Smooth muscle cell (in vitro differentiated cells): ENCODE measurements at regions not wholly inside any gene's neighbourhood (a gene's known extent, or its start where the extent isn't known, plus 50 kb on each side); places are given as distances from the start of the nearest gene placed in this dataset.

ENCODE experiments used
- DNase-seq: peaks from one replicate; lab custom pipeline; 2025; ENCODE audit not compliant: unreplicated experiment; lab: John Stamatoyannopoulos, UW
- H2AFZ ChIP-seq: fragments of 200-600 bp; sonication (generic); 2 replicates; pipeline ENCODE4 v1.6.0; 2016; ENCODE audit warnings: antibody characterized with exemption, low read depth, mild to moderate bottlenecking
- H3F3A ChIP-seq: fragments of 200-600 bp; sonication (generic); 2 replicates; pipeline ENCODE4 v1.6.0; 2017; ENCODE audit warnings: antibody characterized with exemption, low read depth
- H3K27ac ChIP-seq: fragments of 200-600 bp; sonication (generic); 2 replicates; pipeline ENCODE4 v1.5.1; 2016; ENCODE audit warnings: low read depth, mild to moderate bottlenecking
- H3K27me3 ChIP-seq: fragments of 200-600 bp; sonication (generic); 2 replicates; pipeline ENCODE4 v1.6.1; 2016; ENCODE audit warnings: low read depth, mild to moderate bottlenecking
- H3K36me3 ChIP-seq: fragments of 200-600 bp; sonication (generic); 2 replicates; pipeline ENCODE4 v1.5.1; 2016; ENCODE audit warnings: low read depth
- H3K4me1 ChIP-seq: fragments of 200-600 bp; sonication (generic); 2 replicates; pipeline ENCODE4 v1.5.1; 2016; ENCODE audit warnings: low read depth
- H3K4me2 ChIP-seq: fragments of 200-600 bp; sonication (generic); 2 replicates; pipeline ENCODE4 v1.6.0; 2016; ENCODE audit warnings: mild to moderate bottlenecking
- H3K4me3 ChIP-seq: fragments of 200-600 bp; sonication (generic); 2 replicates; pipeline ENCODE4 v1.5.1; 2016; ENCODE audit warnings: mild to moderate bottlenecking
- H3K79me2 ChIP-seq: fragments of 200-600 bp; sonication (generic); 2 replicates; pipeline ENCODE4 v1.6.0; 2016; ENCODE audit warnings: low read depth, mild to moderate bottlenecking
- H3K9ac ChIP-seq: fragments of 200-600 bp; sonication (generic); 2 replicates; pipeline ENCODE4 v1.6.0; 2016; ENCODE audit warnings: low read depth
- H3K9me3 ChIP-seq: fragments of 200-600 bp; sonication (generic); replicated peaks from 2 replicates; pipeline ENCODE4 v1.5.1; 2016; ENCODE audit warnings: low read depth
- H4K20me1 ChIP-seq: fragments of 200-600 bp; sonication (generic); 2 replicates; pipeline ENCODE4 v1.6.0; 2016; ENCODE audit warnings: low read depth
- WGBS: methylation state at CpG from one replicate; pipeline ENCODE4 v1.1.7; 2016; ENCODE audit warnings: low lambda C conversion rate; 5-methylcytosine and 5-hydroxymethylcytosine counted together
- TF ChIP-seq, protein P1 (sequence below): fragments of 200-600 bp; sonication (generic); IDR thresholded peaks from 2 replicates; pipeline ENCODE4 v1.5.1; 2017; ENCODE audit warnings: borderline replicate concordance, mild to moderate bottlenecking, antibody characterized with exemption; ENCODE audit not compliant: insufficient read depth, poor library complexity, severe bottlenecking

GRCh38 chr2:84280873-84281272 lies 178.2 kb downstream of the SUCLG1 start:
- 5% methylated on average over 1 of the region's 1 CpG for WGBS

GRCh38 chr2:84278386-84278785 lies 180.7 kb downstream of the SUCLG1 start:
- Histone ChIP-seq H3K9me3 (no peaks in the 10 kb centered on the region), H3F3A (no peaks in the 10 kb centered on the region), H3K36me3 (no peaks in the 10 kb centered on the region), H3K4me3 (no peak overlapping the region), H3K4me2 (no peak overlapping the region), H3K27me3 (no peaks in the 10 kb centered on the region), H3K79me2 (no peaks in the 10 kb centered on the region), H3K9ac (no peak overlapping the region), H2AFZ (no peak overlapping the region), H4K20me1 (no peaks in the 10 kb centered on the region), H3K27ac (no peak overlapping the region), H3K4me1 (no peaks in the 10 kb centered on the region)
- TF ChIP-seq, protein P1, sequence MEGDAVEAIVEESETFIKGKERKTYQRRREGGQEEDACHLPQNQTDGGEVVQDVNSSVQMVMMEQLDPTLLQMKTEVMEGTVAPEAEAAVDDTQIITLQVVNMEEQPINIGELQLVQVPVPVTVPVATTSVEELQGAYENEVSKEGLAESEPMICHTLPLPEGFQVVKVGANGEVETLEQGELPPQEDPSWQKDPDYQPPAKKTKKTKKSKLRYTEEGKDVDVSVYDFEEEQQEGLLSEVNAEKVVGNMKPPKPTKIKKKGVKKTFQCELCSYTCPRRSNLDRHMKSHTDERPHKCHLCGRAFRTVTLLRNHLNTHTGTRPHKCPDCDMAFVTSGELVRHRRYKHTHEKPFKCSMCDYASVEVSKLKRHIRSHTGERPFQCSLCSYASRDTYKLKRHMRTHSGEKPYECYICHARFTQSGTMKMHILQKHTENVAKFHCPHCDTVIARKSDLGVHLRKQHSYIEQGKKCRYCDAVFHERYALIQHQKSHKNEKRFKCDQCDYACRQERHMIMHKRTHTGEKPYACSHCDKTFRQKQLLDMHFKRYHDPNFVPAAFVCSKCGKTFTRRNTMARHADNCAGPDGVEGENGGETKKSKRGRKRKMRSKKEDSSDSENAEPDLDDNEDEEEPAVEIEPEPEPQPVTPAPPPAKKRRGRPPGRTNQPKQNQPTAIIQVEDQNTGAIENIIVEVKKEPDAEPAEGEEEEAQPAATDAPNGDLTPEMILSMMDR, result no peak
- no peak for DNase-seq
- WGBS, result 40% methylated on average over 2 of the region's 2 CpGs

More at GRCh38 chr2:84280873-84281272, 178.2 kb downstream of the SUCLG1 start:
- Histone ChIP-seq H3K4me3 (no peak overlapping the region), H3K36me3 (no peaks in the 10 kb centered on the region), H3K9ac (no peak overlapping the region), H3K27me3 (no peaks in the 10 kb centered on the region), H3K4me2 (no peak overlapping the region), H2AFZ (no peak overlapping the region), H3K27ac (no peak overlapping the region), H3K4me1 (no peaks in the 10 kb centered on the region), H4K20me1 (no peaks in the 10 kb centered on the region), H3K9me3 (no peaks in the 10 kb centered on the region), H3F3A (no peaks in the 10 kb centered on the region), H3K79me2 (no peaks in the 10 kb centered on the region)
- TF ChIP-seq, protein P1, result no peak
- DNase-seq, result no peak

- Histone ChIP-seq H3K4me3 (no peak overlapping the region), H3K9ac (no peak overlapping the region), H3F3A (no peaks in the 10 kb centered on the region), H3K4me1 (no peaks in the 10 kb centered on the region), H3K9me3 (no peaks in the 10 kb centered on the region), H3K27me3 (no peaks in the 10 kb centered on the region), H3K27ac (no peak overlapping the region), H3K4me2 (no peak overlapping the region), H4K20me1 (no peaks in the 10 kb centered on the region), H2AFZ (no peak overlapping the region), H3K79me2 (no peaks in the 10 kb centered on the region), H3K36me3 (no peaks in the 10 kb centered on the region)
- TF ChIP-seq, protein P1, result no peak
- DNase-seq, result no peak
Measured at GRCh38 chr2:84276590-84277255, 182.4 kb downstream of the SUCLG1 start.

- TF ChIP-seq, protein P1, result no peak
- no peak overlapping the region for H2AFZ ChIP-seq
- no peaks in the 10 kb centered on the region for H4K20me1 ChIP-seq
- no peak overlapping the region for H3K4me2 ChIP-seq
- H3K27me3 ChIP-seq, result no peaks in the 10 kb centered on the region
- no peak for DNase-seq
- H3K4me1 ChIP-seq, result no peaks in the 10 kb centered on the region
- no peak overlapping the region for H3K27ac ChIP-seq
- no peaks in the 10 kb centered on the region for H3K9me3 ChIP-seq
- no peaks in the 10 kb centered on the region for H3K36me3 ChIP-seq
- no peak overlapping the region for H3K9ac ChIP-seq
- no peaks in the 10 kb centered on the region for H3F3A ChIP-seq
- WGBS, result 91% methylated on average over 7 of the region's 7 CpGs
- H3K4me3 ChIP-seq, result no peak overlapping the region
- no peaks in the 10 kb centered on the region for H3K79me2 ChIP-seq
Measured at GRCh38 chr2:84273406-84273805, 185.7 kb downstream of the SUCLG1 start.
